ENCODE measurements at regions not wholly inside any gene's neighbourhood (a gene's known extent, or its start where the extent isn't known, plus 50 kb on each side); places are given as distances from the start of the nearest gene placed in this dataset.

DNA sequence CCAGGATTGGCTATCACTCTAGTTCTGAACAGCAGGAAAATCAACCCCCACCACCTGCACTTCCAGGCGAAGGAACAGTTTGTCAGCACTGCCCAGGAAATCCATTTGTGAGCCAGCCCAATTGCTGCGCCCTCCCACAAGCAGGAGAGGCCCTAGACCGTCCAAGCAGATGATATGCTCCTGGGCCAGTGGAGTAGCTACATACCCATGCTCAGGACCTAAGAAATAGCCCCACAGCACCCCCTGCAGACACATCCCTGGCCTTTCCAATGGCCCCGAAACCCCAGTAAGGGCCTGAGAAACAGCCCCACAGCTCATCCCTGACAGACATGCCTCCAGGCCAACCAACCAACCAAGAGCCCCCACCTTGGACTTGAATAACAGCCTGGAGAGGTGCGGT is 111.5 kb upstream of the ZC3H11B start:
- H3K4me3 ChIP-seq (ENCODE audit: low read depth, low read length), result no peak overlapping the region
- no peak for DNase-seq (ENCODE audit: low read depth)
- no peaks in the 10 kb centered on the region for H3K27me3 ChIP-seq (ENCODE audit: control insufficient read depth, insufficient read depth, low read length)
- H3K36me3 ChIP-seq (ENCODE audit: control insufficient read depth, insufficient read depth, low read length), result no peaks in the 10 kb centered on the region
- TF ChIP-seq, protein P1, sequence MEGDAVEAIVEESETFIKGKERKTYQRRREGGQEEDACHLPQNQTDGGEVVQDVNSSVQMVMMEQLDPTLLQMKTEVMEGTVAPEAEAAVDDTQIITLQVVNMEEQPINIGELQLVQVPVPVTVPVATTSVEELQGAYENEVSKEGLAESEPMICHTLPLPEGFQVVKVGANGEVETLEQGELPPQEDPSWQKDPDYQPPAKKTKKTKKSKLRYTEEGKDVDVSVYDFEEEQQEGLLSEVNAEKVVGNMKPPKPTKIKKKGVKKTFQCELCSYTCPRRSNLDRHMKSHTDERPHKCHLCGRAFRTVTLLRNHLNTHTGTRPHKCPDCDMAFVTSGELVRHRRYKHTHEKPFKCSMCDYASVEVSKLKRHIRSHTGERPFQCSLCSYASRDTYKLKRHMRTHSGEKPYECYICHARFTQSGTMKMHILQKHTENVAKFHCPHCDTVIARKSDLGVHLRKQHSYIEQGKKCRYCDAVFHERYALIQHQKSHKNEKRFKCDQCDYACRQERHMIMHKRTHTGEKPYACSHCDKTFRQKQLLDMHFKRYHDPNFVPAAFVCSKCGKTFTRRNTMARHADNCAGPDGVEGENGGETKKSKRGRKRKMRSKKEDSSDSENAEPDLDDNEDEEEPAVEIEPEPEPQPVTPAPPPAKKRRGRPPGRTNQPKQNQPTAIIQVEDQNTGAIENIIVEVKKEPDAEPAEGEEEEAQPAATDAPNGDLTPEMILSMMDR (IDR thresholded peaks at IDR 0.05; ENCODE audit: insufficient read depth, low read length, poor library complexity, severe bottlenecking), result no peak

DNA sequence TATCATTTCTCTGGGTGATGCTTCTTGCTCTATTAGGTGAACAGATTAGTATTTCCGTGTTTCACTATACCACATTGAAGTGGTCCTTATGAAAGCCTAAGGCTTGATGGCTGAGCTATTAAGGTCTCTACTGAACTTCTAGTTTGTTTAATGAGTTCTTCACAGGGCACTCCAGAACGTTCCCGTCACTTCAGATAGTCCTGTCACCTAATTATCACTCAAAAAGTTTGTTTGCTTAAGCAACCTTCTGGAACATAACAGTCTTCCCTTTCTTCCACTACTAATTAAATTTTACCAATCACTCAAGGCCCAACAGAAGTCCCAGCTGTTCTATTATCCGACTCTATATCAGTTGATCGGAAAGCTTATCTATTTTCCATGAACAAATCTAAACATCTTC is 104.6 kb upstream of the ZC3H11B start:
- DNase-seq (ENCODE audit: low read depth), result no peak
- H3K27me3 ChIP-seq (ENCODE audit: control insufficient read depth, insufficient read depth, low read length), result no peaks in the 10 kb centered on the region
- H3K4me3 ChIP-seq (ENCODE audit: low read depth, low read length), result no peak overlapping the region
- no peaks in the 10 kb centered on the region for H3K36me3 ChIP-seq (ENCODE audit: control insufficient read depth, insufficient read depth, low read length)
- TF ChIP-seq, protein P1 (IDR thresholded peaks at IDR 0.05; ENCODE audit: insufficient read depth, low read length, poor library complexity, severe bottlenecking), result no peak

DNA sequence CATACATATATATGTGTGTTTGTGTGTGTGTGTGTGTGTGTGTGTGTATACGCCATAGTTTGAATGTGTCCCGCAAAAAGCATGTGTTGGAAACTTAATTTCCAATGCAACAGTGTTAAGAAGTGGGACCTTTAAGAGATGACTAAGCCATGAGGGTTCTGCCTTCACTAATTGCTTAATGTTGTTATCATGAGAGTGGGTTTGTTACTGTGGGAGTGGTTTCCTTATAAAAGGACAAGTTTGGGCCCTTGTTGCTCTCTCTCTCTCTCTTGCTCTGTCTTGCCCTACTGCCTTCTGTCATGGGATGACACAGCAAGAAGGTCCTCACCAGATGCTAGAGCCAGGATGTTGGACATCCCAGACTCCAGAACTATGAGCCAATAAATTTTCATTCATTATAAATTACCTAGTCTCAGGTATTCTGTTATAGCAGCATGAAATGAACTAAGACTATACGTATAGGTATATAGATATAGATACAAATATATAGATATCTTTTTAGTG is 103.8 kb upstream of the ZC3H11B start:
- H3K27me3 ChIP-seq (ENCODE audit: control insufficient read depth, insufficient read depth, low read length), result no peaks in the 10 kb centered on the region
- H3K4me3 ChIP-seq (ENCODE audit: low read depth, low read length), result no peak overlapping the region
- TF ChIP-seq, protein P1 (IDR thresholded peaks at IDR 0.05; ENCODE audit: insufficient read depth, low read length, poor library complexity, severe bottlenecking), result no peak
- DNase-seq (ENCODE audit: low read depth), result no peak
- H3K36me3 ChIP-seq (ENCODE audit: control insufficient read depth, insufficient read depth, low read length), result no peaks in the 10 kb centered on the region

DNA sequence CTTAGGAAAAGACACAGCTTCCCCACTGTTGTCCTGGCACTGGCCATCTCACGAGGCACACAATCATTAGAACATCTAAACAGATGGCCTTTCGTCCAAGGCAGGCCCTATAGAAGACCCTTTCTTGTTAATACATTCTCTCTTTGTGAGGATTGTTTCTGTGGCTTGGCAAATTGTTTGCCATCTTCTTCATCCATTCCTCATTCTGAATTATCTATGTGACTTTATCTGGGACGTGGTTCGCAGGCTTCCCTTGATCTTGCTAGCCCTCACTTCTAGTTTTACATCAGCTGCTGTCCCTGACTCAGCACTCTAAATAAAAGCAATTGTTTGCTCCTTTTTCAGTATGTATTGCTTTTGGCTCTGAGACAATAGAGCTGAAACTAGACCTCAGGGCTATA is 101.1 kb upstream of the ZC3H11B start:
- H3K36me3 ChIP-seq (ENCODE audit: control insufficient read depth, insufficient read depth, low read length), result no peaks in the 10 kb centered on the region
- TF ChIP-seq, protein P1 (IDR thresholded peaks at IDR 0.05; ENCODE audit: insufficient read depth, low read length, poor library complexity, severe bottlenecking), result no peak

DNA sequence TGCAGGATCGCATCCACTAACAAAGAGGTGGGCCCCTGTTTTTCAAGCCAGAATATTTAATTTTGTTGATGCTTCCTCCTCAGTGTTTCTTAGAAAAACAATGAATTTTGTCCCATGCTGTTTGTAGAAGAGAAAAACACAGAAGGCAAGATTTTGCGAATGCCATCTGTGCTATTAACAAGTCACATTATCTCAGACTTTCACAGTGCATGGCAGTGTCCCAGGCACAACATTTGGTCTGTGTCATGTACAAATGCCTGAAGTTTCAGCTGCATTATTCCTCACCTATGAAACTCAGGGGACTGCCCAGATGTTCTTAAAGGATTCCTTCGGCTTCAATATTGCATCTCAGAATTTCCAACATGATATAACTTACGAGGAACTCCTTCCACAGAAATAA is 99.6 kb upstream of the ZC3H11B start:
- H3K27me3 ChIP-seq (ENCODE audit: control insufficient read depth, insufficient read depth, low read length), result no peaks in the 10 kb centered on the region
- TF ChIP-seq, protein P1 (IDR thresholded peaks at IDR 0.05; ENCODE audit: insufficient read depth, low read length, poor library complexity, severe bottlenecking), result no peak
- DNase-seq (ENCODE audit: low read depth), result no peak
- no peak overlapping the region for H3K4me3 ChIP-seq (ENCODE audit: low read depth, low read length)
- H3K36me3 ChIP-seq (ENCODE audit: control insufficient read depth, insufficient read depth, low read length), result no peaks in the 10 kb centered on the region

More for the DNA sequence above, 101.1 kb upstream of the ZC3H11B start:
- DNase-seq (ENCODE audit: low read depth), result no peak
- H3K27me3 ChIP-seq (ENCODE audit: control insufficient read depth, insufficient read depth, low read length), result no peaks in the 10 kb centered on the region
- no peak overlapping the region for H3K4me3 ChIP-seq (ENCODE audit: low read depth, low read length)

DNA sequence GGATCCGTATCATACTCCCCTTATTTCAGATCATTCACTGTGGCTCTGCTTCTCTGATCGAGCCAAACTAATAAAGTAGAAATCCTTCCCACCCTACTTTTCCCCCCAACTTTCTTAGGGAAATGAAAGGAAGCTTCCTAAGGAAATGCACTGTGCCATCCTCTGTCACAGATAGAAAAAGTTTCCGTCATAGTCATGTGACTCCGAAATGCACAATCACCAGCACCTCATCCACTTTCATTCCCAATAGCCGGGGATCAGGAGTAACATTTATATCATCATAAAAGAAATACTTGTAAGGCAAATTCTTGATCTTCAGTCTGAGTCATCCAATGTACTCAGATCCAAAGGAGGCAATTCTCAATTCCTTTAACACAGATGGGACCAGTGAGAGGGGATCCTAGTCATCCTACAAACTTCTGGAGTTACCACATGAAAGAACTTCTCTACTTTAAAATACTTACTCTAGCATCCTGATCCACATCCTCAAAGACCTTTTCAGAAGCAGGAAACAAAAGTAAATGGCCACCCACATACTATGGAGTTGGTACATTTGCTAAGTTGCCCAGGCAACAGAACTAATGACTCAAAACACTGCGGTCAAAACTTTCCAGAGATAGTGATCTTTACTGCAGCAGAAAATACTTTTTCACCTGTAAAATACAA is 97.8 kb upstream of the ZC3H11B start:
- TF ChIP-seq, protein P1 (IDR thresholded peaks at IDR 0.05; ENCODE audit: insufficient read depth, low read length, poor library complexity, severe bottlenecking), result no peak
- no peaks in the 10 kb centered on the region for H3K27me3 ChIP-seq (ENCODE audit: control insufficient read depth, insufficient read depth, low read length)
- peak; percentile 89 for DNase-seq (ENCODE audit: low read depth)
- no peaks in the 10 kb centered on the region for H3K36me3 ChIP-seq (ENCODE audit: control insufficient read depth, insufficient read depth, low read length)
- no peak overlapping the region for H3K4me3 ChIP-seq (ENCODE audit: low read depth, low read length)
